ENCODE measurements at regions not wholly inside any gene's neighbourhood (a gene's known extent, or its start where the extent isn't known, plus 50 kb on each side); places are given as distances from the start of the nearest gene placed in this dataset.

DNA sequence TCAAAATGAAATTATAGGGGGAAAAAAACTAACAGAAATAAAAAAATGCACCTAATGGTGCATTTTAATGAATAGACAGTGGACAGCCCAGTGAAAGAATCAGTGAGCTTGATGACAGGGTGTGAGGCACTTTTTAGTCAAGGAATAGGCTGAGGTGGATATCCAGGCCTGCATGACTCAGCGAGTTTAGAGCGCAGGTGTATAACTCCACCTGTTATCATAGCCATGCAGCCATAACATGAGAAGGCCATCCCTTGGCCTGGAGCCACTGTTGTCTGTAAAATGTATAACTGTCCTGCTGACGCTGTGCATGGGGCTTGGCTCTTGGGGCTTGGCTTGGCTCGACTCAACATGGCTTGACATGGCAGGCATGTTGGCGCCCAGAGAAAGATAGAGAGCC is 331.5 kb upstream of the NOX3 start (continued):
- no peak for TF ChIP-seq ZNF462 (CRISPR knock-in tag; IDR thresholded peaks at IDR 0.05)
- no peak for TF ChIP-seq ZNF331 (CRISPR knock-in tag; IDR thresholded peaks at IDR 0.05; ENCODE audit: low read depth)
- TF ChIP-seq POLR2AphosphoS5 (IDR thresholded peaks at IDR 0.05; ENCODE audit: low read depth), result no peak
- no peak for TF ChIP-seq CTCF (conservative IDR thresholded peaks at IDR 0.05; ENCODE audit: low read depth in 2 of 2)
- TF ChIP-seq EZH2 (IDR thresholded peaks at IDR 0.05; ENCODE audit: low read depth, unreplicated experiment), result no peak

DNA sequence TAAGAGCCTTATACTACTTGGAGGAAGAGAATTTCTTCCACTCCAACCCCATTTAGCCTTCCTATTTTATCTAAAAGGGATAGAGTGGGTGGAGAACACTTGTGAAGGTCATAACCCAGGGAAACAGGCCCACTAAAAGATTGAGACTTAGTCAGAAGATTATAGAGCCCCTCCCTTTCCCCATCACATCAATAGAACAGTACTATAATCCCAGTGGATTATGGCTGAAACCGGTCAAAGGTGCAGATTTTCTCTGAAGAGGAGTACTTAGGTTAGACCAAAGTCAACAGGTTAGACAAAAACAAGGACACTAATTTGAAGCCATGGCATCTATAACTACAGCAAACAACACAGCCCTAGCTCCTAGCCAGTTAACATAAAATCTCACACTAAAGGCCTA is 330.9 kb upstream of the NOX3 start:
- no peak overlapping the region for H3K27ac ChIP-seq (ENCODE audit: low read depth)
- H3K9me2 ChIP-seq (ENCODE audit: insufficient read depth), result no peaks in the 10 kb centered on the region
- H3K36me3 ChIP-seq (ENCODE audit: insufficient read depth), result no peaks in the 10 kb centered on the region
- no peak overlapping the region for H3K27ac Mint-ChIP-seq
- no peaks in the 10 kb centered on the region for H3K27me3 ChIP-seq (ENCODE audit: insufficient read depth)
- H3F3A ChIP-seq (replicated peaks; ENCODE audit: low read depth), result no peaks in the 10 kb centered on the region
- H3K4me3 ChIP-seq, result no peak overlapping the region
- H2AFZ ChIP-seq, result no peak overlapping the region
- H3K4me1 ChIP-seq (ENCODE audit: insufficient read depth), result no peaks in the 10 kb centered on the region
- ATAC-seq, result no peak
- H3K79me2 ChIP-seq (replicated peaks; ENCODE audit: insufficient read depth), result no peaks in the 10 kb centered on the region
- H3K9me3 Mint-ChIP-seq, result peaks cover 37% of the 10 kb centered on the region
- H3K36me3 Mint-ChIP-seq (ENCODE audit: low read depth), result peaks cover 33% of the 10 kb centered on the region
- H3K4me3 Mint-ChIP-seq, result no peak overlapping the region
- no peaks in the 10 kb centered on the region for H3K27me3 Mint-ChIP-seq (ENCODE audit: insufficient read depth, low read depth, poor library complexity)
- H3K4me2 ChIP-seq, result no peak overlapping the region
- DNase-seq (ENCODE audit: low spot score), result no peak
- H4K20me1 ChIP-seq (replicated peaks; ENCODE audit: insufficient read depth), result no peaks in the 10 kb centered on the region
- no peaks in the 10 kb centered on the region for H3K4me1 Mint-ChIP-seq
- TF ChIP-seq STAT1 (IDR thresholded peaks at IDR 0.05; ENCODE audit: unreplicated experiment) (no peak), ZNF331 (CRISPR knock-in tag; IDR thresholded peaks at IDR 0.05; ENCODE audit: low read depth) (no peak), EZH2phosphoT487 (IDR thresholded peaks at IDR 0.05; ENCODE audit: unreplicated experiment) (no peak), EZH2 (IDR thresholded peaks at IDR 0.05; ENCODE audit: low read depth, unreplicated experiment) (no peak), ETS1 (IDR thresholded peaks at IDR 0.05) (no peak)

Data from GM23338 (cell line).